Glutamatergic neuron (in vitro differentiated cells): ENCODE measurements at regions not wholly inside any gene's neighbourhood (a gene's known extent, or its start where the extent isn't known, plus 50 kb on each side); places are given as distances from the start of the nearest gene placed in this dataset.

Experiments used
- DNase-seq: peaks from one replicate; pipeline ENCODE4 v3.0.0; 2022
- H3K27ac Mint-ChIP-seq: one replicate; pipeline ENCODE4 v1.8.0; 2020; ENCODE audit warnings: mild to moderate bottlenecking, mixed read lengths, inconsistent platforms; ENCODE audit not compliant: unreplicated experiment
- H3K27me3 Mint-ChIP-seq: one replicate; pipeline ENCODE4 v1.8.0; 2020; ENCODE audit warnings: mild to moderate bottlenecking, moderate library complexity, mixed read lengths, inconsistent platforms; ENCODE audit not compliant: unreplicated experiment
- H3K36me3 Mint-ChIP-seq: one replicate; pipeline ENCODE4 v1.8.0; 2020; ENCODE audit warnings: mild to moderate bottlenecking, mixed read lengths, inconsistent platforms; ENCODE audit not compliant: unreplicated experiment
- H3K4me1 Mint-ChIP-seq: one replicate; pipeline ENCODE4 v1.8.0; 2020; ENCODE audit warnings: mild to moderate bottlenecking, low read depth, mixed read lengths, inconsistent platforms; ENCODE audit not compliant: unreplicated experiment
- H3K4me3 Mint-ChIP-seq: one replicate; pipeline ENCODE4 v1.8.0; 2020; ENCODE audit warnings: mild to moderate bottlenecking, mixed read lengths, inconsistent platforms; ENCODE audit not compliant: unreplicated experiment
- H3K9me3 Mint-ChIP-seq: one replicate; pipeline ENCODE4 v1.8.0; 2020; ENCODE audit warnings: mild to moderate bottlenecking, moderate library complexity, mixed read lengths, inconsistent platforms; ENCODE audit not compliant: unreplicated experiment
- TF ChIP-seq, protein P1 (sequence below): fragments of 200-600 bp; sonication (generic); IDR thresholded peaks from one replicate; pipeline ENCODE4 v1.5.0; 2021; ENCODE audit not compliant: partially characterized antibody, unreplicated experiment

DNA sequence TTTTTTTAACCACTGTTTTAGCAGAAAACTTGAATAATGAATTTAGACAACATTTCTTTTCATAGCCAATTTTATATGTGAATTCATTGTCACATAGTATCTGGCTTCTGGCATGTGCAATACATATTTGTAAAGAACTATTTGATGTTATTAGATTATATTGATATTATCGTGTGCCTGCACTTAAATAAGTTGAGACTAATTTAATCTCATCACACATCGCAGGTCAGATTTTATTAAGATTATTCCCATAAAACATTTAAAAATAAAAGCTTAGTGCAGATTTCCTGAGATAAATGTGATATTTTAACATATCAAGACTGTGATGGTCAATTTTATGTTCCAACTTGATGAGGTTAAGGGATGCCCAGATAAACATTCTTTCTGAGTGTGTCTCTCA is 1565.3 kb upstream of the LRRTM3 start:
- H3K27me3 Mint-ChIP-seq, result no peaks in the 10 kb centered on the region
- no peaks in the 10 kb centered on the region for H3K4me1 Mint-ChIP-seq
- DNase-seq, result no peak
- no peaks in the 10 kb centered on the region for H3K9me3 Mint-ChIP-seq
- TF ChIP-seq, protein P1, sequence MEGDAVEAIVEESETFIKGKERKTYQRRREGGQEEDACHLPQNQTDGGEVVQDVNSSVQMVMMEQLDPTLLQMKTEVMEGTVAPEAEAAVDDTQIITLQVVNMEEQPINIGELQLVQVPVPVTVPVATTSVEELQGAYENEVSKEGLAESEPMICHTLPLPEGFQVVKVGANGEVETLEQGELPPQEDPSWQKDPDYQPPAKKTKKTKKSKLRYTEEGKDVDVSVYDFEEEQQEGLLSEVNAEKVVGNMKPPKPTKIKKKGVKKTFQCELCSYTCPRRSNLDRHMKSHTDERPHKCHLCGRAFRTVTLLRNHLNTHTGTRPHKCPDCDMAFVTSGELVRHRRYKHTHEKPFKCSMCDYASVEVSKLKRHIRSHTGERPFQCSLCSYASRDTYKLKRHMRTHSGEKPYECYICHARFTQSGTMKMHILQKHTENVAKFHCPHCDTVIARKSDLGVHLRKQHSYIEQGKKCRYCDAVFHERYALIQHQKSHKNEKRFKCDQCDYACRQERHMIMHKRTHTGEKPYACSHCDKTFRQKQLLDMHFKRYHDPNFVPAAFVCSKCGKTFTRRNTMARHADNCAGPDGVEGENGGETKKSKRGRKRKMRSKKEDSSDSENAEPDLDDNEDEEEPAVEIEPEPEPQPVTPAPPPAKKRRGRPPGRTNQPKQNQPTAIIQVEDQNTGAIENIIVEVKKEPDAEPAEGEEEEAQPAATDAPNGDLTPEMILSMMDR, result no peak
- no peak overlapping the region for H3K4me3 Mint-ChIP-seq
- no peak overlapping the region for H3K27ac Mint-ChIP-seq
- no peaks in the 10 kb centered on the region for H3K36me3 Mint-ChIP-seq

DNA sequence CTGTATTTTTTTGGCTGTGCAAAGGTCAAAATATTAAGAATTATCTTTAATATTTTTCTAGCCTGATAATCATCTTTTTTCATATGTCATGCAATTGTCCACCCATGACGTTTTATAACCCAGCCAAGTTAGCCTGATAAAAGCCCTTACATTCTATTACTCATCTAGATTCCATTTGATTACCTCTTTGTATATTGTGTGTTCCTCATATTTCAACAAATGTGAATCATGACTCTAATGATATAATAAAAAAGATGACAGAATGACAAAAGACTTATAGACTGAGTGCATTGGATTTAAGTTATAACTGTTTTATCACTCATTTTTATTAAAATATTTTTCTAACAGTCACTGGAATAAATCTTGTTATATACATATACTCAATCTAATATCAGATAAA is 1560.0 kb upstream of the LRRTM3 start:
- Mint-ChIP-seq H3K9me3 (no peaks in the 10 kb centered on the region), H3K27me3 (no peaks in the 10 kb centered on the region), H3K36me3 (no peaks in the 10 kb centered on the region), H3K4me3 (no peak overlapping the region), H3K4me1 (no peaks in the 10 kb centered on the region), H3K27ac (no peak overlapping the region)
- TF ChIP-seq, protein P1, result no peak
- no peak for DNase-seq

DNA sequence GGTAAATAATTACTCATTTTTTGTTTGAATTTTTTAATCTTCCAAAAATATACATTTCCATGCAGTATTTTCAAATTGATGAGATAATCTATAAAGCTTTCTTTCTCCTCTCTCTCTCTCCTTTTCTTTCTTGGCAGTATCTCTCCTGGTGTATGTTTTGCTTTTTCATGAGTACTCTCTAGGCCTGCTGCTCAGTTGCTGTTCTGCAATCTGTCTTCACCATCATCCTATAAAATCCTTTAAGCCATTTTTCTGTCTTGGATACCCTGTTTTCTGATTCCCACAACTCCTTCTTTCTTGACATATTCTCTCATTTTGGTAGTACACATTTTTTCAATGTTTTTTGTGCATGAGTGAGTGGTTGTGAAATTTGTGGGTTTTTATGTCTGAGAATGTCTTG is 1558.1 kb upstream of the LRRTM3 start:
- no peaks in the 10 kb centered on the region for H3K4me1 Mint-ChIP-seq
- H3K36me3 Mint-ChIP-seq, result no peaks in the 10 kb centered on the region
- no peak for DNase-seq
- no peak overlapping the region for H3K4me3 Mint-ChIP-seq
- H3K27me3 Mint-ChIP-seq, result no peaks in the 10 kb centered on the region
- no peak overlapping the region for H3K27ac Mint-ChIP-seq
- TF ChIP-seq, protein P1, result no peak
- no peaks in the 10 kb centered on the region for H3K9me3 Mint-ChIP-seq

DNA sequence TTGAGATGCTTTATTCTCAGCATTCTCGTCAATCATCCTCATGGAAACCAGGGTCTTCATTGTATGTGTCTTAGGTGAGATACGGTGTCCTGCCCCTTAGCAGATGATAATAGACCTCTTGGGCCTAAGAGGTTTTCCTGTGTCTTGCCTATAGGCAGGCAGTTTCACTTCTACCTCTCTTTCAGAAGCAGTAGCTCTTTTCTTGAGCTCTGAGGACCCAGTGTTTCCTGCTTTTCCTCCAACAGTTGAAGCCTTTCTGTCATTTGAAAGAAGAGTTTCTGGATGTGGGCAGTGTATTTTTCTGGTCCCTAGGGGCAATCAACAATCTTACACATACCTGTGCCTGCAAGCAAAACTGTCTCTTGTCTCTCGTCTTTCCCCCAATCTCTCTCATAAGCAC is 1550.3 kb upstream of the LRRTM3 start:
- Mint-ChIP-seq H3K4me1 (no peaks in the 10 kb centered on the region), H3K9me3 (no peaks in the 10 kb centered on the region), H3K36me3 (no peaks in the 10 kb centered on the region), H3K27me3 (no peaks in the 10 kb centered on the region), H3K27ac (no peak overlapping the region), H3K4me3 (no peak overlapping the region)
- no peak for DNase-seq
- TF ChIP-seq, protein P1, result no peak

DNA sequence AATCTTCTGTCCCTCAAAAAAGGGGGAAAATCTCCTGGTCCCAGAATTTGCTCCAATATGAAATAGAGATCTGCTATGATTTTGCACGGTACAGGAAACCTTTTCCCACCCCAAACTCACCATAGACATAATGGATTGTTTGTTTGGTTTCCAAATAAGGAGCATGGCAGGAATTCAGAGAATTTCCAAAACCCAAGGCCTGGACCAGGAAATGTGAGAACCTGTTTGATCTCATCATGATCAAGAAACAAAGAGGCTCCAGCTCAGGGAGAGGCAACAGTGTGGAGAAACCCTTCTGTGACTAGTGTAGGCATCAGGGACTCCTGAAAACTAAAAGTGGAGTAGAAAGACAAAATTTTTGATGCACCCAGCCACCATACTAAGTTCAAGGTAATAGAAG is 1548.1 kb upstream of the LRRTM3 start:
- no peak overlapping the region for H3K4me3 Mint-ChIP-seq
- H3K4me1 Mint-ChIP-seq, result no peaks in the 10 kb centered on the region
- no peak for DNase-seq
- no peaks in the 10 kb centered on the region for H3K9me3 Mint-ChIP-seq
- H3K27me3 Mint-ChIP-seq, result no peaks in the 10 kb centered on the region
- no peak overlapping the region for H3K27ac Mint-ChIP-seq
- TF ChIP-seq, protein P1, result no peak
- H3K36me3 Mint-ChIP-seq, result no peaks in the 10 kb centered on the region
